Calu3 (cell line): ENCODE measurements at regions not wholly inside any gene's neighbourhood (a gene's known extent, or its start where the extent isn't known, plus 50 kb on each side); places are given as distances from the start of the nearest gene placed in this dataset.

Experiments used
- BruUV-seq: library from RNA; stranded (reverse); fragments of 400-500 nt; replicated peaks from 2 replicates; lab custom pipeline; 2021; lab: Mats Ljungman, UMichigan
- CTCF ChIA-PET: fragments of 300-600 bp; sonication (Branson Sonifier 250); formaldehyde crosslinking; loops from one replicate; lab custom pipeline; 2022; ENCODE audit warnings: antibody characterized with exemption; lab: Charles Lee
- DNase-seq: peaks from one replicate; pipeline ENCODE4 v3.0.0; 2022
- H3K27ac Mint-ChIP-seq: one replicate; pipeline ENCODE4 v1.8.0; 2022; ENCODE audit warnings: mixed read lengths; ENCODE audit not compliant: unreplicated experiment
- H3K27me3 Mint-ChIP-seq: one replicate; pipeline ENCODE4 v1.8.0; 2022; ENCODE audit warnings: mixed read lengths; ENCODE audit not compliant: unreplicated experiment
- H3K36me3 Mint-ChIP-seq: one replicate; pipeline ENCODE4 v1.8.0; 2022; ENCODE audit warnings: mild to moderate bottlenecking, moderate library complexity, mixed read lengths; ENCODE audit not compliant: insufficient read depth, unreplicated experiment
- H3K4me1 Mint-ChIP-seq: one replicate; pipeline ENCODE4 v1.8.0; 2022; ENCODE audit warnings: mild to moderate bottlenecking, low read depth, mixed read lengths; ENCODE audit not compliant: unreplicated experiment
- H3K4me3 Mint-ChIP-seq: one replicate; pipeline ENCODE4 v1.8.0; 2022; ENCODE audit warnings: mild to moderate bottlenecking, low read depth, moderate library complexity, mixed read lengths; ENCODE audit not compliant: unreplicated experiment
- H3K9me3 Mint-ChIP-seq: one replicate; pipeline ENCODE4 v1.8.0; 2022; ENCODE audit warnings: low read depth, mixed read lengths; ENCODE audit not compliant: unreplicated experiment
- CTCF ChIP-seq: fragments of 200-600 bp; IDR thresholded peaks from one replicate; pipeline ENCODE4 v1.8.0; 2022; ENCODE audit warnings: antibody characterized with exemption; ENCODE audit not compliant: unreplicated experiment
- intact Hi-C: fragments of 100-400 bp; cut with micrococcal nuclease; formaldehyde crosslinking; loops from one replicate; pipeline ENCODE4 v1.10.0; 2022; ENCODE audit not compliant: unreplicated experiment

- Mint-ChIP-seq H3K36me3 (no peaks in the 10 kb centered on the region), H3K4me1 (no peaks in the 10 kb centered on the region), H3K9me3 (no peaks in the 10 kb centered on the region), H3K27ac (no peak overlapping the region), H3K4me3 (no peak overlapping the region), H3K27me3 (peaks cover 15% of the 10 kb centered on the region)
- CTCF ChIA-PET = no interaction called here
- intact Hi-C loops = no loop called here
- no TSS peak for BruUV-seq
- TF ChIP-seq CTCF = no peak
- DNase-seq = no peak
Observed at GRCh38 chr13:39269004-39269403, 230.7 kb downstream of the NHLRC3 start.

DNA sequence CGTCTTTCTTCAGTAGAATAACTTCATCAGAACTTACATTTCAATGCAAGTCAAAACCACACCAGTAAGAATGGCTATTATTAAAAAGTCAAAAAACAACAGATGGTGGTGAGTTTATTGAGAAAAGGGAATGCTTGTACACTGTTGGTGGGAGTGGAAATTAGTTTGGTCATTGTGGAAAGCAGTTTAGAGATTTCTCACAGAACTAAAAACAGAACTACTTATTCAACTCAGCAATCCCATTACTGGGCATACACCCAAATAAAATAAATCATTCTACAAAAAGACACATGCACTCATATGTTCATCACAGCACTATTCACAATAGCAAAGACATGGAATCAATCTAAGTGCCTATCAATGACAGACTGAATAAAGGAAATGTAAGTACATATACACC is 231.2 kb downstream of the NHLRC3 start:
- BruUV-seq = no TSS peak
- Mint-ChIP-seq H3K36me3 (no peaks in the 10 kb centered on the region), H3K9me3 (no peaks in the 10 kb centered on the region), H3K4me1 (no peaks in the 10 kb centered on the region), H3K27ac (no peak overlapping the region), H3K27me3 (peaks cover 15% of the 10 kb centered on the region), H3K4me3 (no peak overlapping the region)
- no peak for TF ChIP-seq CTCF
- CTCF ChIA-PET = no interaction called here
- intact Hi-C loops = no loop called here
- no peak for DNase-seq

- no peak for TF ChIP-seq CTCF
- no peaks in the 10 kb centered on the region for H3K4me1 Mint-ChIP-seq
- intact Hi-C loops = loop anchor here (5.0 kb wide), 1 partner anchor 339 kb away; no protein-coding TSS in a partner anchor
- H3K4me3 Mint-ChIP-seq = no peak overlapping the region
- no TSS peak for BruUV-seq
- peaks cover 12% of the 10 kb centered on the region for H3K27me3 Mint-ChIP-seq
- no peak for DNase-seq
- no peak overlapping the region for H3K27ac Mint-ChIP-seq
- no peaks in the 10 kb centered on the region for H3K9me3 Mint-ChIP-seq
- no peaks in the 10 kb centered on the region for H3K36me3 Mint-ChIP-seq
- CTCF ChIA-PET = no interaction called here
Observed at GRCh38 chr13:39272994-39273393, 234.7 kb downstream of the NHLRC3 start.

GRCh38 chr13:39273953-39274738 is 235.9 kb downstream of the NHLRC3 start:
- intact Hi-C loops = loop anchor here (5.0 kb wide), 1 partner anchor 338 kb away; no protein-coding TSS in a partner anchor
- DNase-seq = peak; percentile 4
- H3K27me3 Mint-ChIP-seq = peaks cover under 1% of the 10 kb centered on the region
- no peak overlapping the region for H3K4me3 Mint-ChIP-seq
- H3K27ac Mint-ChIP-seq = no peak overlapping the region
- H3K9me3 Mint-ChIP-seq = no peaks in the 10 kb centered on the region
- no TSS peak for BruUV-seq
- no peak for TF ChIP-seq CTCF
- no peaks in the 10 kb centered on the region for H3K4me1 Mint-ChIP-seq
- H3K36me3 Mint-ChIP-seq = no peaks in the 10 kb centered on the region
- CTCF ChIA-PET = no interaction called here
